NCI-H1092 treated with DMSO at 0.1 percent for 48 hours (cell line): ENCODE measurements at regions not wholly inside any gene's neighbourhood (a gene's known extent, or its start where the extent isn't known, plus 50 kb on each side); places are given as distances from the start of the nearest gene placed in this dataset.

Source experiments
- DNase-seq: peaks from one replicate; lab custom pipeline; 2025; lab: John Stamatoyannopoulos, UW

DNA sequence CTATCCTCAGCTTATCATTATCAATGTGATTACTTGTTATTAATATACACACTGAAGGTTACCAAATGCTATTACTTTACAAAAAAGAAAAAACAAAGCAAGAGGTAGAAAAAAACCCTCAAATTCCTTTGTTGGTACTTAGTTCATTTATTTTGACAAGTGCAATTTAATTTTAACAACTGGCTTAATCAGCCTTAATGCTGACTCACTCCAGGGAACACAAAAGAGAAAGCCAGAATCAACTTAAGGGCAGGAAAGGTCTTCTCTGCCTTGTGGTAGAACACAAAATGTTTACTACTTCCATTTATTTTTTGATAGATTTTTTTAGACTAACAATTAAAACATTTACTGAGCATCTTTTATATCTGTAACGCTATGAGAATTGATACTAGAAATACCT is 417.1 kb downstream of the PCDH17 start:
- DNase-seq = no peak

DNA sequence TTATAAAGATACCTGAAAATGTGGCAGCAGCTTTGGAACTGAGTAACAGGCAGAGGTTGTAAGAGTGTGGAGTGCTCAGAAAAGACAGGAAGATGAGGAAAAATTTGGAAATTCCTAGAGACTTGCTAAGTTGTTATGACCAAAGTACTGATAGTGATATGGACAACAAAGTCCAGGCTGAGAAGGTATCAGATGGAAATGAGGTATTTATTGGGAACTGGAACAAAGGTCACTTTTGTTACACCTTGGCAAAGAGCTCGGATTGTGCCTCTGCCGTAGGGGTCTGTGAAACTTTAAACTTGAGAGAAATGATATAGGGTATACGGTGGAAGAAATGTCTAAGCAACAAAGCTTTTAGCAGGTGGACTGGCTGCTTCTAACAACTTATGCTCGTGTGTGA is 419.9 kb downstream of the PCDH17 start:
- DNase-seq = no peak

DNA sequence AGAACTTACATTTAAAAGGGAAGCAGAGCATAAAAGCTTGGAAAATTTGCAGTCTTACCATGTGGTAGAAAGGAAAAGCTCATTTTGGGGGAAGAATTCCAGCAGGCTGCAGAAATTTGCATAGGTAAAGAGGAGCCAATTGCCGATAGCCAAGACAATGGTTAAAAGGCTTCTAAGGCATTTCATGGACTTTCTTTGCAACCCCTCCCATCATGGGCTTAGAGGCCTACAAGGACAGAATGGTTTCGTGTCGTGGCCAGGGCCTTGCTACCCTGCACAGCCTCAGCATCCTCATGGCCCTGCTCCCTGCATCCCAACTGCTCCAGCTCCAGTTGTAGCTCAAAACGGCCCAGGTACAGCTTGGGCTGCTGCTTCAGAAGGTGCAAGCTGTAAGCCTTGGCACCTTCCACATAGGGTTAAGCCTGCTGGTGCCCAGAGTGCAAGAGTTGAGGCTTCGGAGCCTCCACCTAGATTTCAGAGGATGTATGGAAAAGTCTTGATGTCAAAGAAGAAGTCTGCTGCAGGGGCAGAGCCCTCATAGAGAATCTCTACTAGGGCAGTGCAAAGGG is 420.3 kb downstream of the PCDH17 start:
- DNase-seq = no peak

DNA sequence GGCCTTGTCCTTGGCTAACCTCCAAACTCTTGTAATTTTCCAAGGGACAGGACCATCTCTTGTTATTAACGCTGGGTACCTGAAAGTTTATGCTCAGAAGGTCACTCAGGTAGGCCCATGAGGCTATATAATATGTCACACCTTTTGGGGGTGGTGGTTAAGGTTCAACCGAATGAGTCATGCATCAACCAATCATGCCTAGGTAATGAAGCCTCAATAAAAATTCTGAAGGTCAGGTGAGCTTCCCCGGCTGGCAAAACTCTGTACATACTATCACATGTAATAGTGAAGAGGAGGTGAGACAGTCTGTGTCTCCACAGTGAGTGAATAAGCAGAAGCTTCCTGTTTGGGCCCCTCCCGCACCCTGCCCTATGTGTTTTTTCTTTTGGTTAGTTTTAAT is 424.9 kb downstream of the PCDH17 start:
- no peak for DNase-seq

DNA sequence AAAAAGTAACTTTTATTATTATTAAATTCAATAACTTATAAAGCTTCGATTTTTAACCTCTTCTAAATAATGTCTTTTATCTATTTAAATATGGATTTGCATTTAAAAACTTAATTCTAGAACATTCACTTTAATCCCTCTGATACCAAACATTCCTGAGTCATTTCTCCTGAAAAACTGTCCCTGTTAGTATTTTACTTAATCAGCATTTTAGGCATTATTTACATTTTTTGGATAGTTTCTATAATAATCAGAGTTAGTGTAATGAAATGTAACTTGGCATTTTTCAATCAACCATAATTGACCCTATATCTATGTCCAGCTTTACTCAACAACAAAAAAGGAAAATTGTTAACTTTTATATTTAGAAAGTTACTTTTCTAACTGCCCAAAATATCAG is 428.1 kb downstream of the PCDH17 start:
- DNase-seq = no peak

DNA sequence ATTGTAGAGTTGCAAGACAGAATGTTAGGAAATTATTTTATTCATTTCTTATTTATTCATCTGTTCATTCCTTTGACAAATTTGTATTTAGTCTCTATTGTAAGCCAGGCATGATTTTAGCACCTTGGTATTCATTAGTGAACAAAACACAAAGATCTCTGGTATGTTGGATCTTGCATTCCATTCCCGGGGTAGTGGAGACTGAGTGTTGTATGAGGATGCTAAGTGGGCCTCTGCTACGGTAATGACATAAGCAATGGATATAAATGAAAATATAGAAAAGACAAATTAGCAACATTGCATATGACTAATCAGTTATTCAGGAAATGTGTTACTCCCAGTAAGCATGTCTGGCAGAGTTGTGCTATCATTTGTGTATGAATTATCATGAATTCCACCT is 449.3 kb downstream of the PCDH17 start:
- no peak for DNase-seq

DNA sequence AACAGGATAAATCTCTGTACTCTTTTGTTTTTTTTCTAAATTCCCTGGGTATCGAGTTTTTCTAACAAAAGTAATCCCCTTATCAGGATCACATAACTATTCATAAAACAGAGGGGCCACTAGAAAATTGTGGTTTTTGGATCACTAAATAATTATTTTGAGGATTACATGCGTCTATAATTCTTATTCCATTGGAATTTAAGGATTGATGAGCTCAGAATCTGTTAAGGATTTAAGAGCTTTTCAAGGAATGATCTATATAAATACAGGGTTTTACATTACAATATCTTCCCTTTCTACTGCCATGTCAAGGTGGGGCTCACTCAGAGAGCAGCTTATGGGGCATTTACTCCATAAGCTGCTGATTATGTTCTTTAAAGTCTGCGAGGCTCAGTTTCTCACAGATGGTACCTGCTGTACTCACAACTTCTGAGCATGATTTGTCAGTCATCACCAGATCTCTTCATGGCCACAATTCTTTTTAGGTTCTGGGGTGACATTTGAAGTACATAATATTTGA is 449.8 kb downstream of the PCDH17 start:
- no peak for DNase-seq

DNA sequence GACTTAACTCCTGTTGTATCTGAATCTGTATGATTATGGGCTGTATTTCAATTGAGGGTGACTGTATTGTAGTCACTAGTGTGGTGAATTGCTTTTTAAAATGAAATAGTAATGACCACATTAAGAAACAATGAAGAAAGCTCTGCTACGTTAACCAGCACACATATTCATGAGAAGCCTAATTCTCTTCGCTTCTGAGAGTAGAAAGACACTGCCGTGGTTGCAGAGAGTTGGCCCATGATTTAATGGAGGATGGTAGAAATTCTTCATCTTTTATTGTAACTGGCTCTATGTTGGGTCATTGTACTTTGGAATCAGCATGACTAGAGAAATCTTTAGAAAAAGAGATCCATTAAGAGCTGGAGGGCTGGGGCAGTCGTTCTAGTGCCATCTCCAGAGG is 451.5 kb downstream of the PCDH17 start:
- no peak for DNase-seq

DNA sequence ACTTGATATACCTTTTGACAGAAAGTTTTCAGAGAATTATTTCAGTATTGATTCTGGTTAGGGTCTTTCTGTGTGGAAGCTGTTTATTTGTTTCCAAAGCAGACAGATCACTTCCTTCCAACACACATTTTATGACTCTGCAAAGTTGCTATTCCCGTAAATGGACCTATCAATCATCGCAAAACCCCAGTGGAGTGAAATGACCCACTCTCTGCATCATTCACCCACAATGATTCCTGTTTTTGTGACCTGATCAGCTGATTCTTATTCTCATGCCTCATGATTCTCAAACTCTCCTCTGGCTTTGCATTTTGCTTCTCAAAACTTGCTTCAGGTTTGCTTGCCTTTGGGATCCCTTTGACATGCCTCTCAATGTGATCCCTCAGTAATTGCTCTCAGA is 453.7 kb downstream of the PCDH17 start:
- DNase-seq = no peak

DNA sequence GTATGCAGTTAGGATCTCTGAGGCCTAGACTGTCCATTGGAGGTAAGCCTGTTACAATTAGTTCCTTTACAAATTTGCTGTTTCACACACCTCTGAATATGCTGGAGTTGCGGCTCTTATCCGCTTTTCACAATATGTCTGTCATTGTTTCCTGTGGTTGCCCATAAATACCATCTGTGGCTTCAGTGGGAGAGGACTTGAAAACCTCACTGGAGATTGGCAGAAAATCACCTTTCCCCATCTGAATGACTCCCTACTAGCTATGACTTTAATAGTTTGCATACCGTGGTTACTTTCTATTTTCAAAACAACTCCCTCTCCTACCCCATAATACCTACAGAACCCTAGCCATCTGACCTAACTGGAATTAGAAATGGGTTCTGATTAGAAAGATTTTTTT is 454.3 kb downstream of the PCDH17 start:
- no peak for DNase-seq

DNA sequence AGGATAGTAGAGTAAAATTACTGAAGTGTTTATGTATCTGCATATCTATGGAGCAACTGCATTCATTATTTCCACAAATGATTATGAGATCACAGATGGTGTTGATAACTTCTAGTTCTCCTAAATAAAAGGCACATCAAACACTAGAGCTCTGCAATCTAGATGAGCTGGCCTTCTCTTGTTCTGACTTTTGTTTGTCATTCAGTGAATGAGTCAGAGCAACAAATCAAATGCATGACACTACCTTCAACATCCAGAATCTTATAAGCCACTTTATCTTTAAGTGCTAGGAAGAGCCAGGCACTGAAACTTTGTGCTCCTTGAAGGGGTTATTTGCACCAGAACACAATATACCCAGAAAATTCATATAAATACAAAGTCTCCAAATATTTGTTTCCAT is 456.0 kb downstream of the PCDH17 start:
- DNase-seq = no peak

DNA sequence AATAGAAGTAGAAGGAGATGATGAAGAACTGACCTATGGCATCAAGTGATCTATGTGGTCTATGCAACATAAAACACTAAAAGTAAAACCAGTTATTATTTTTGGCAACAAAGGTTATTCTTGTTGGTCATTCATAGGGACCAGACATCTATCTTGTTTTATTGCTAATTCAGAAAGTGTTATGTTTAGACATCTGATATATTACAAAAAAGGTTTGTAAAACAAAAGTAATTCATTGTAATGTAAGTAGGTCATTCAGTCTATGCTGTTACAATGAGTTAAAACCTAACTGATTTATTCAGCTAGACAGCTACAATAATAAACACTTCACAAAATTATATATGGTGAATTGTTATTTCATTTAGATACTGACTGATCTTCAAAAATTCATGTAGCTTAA is 461.9 kb downstream of the PCDH17 start:
- no peak for DNase-seq

DNA sequence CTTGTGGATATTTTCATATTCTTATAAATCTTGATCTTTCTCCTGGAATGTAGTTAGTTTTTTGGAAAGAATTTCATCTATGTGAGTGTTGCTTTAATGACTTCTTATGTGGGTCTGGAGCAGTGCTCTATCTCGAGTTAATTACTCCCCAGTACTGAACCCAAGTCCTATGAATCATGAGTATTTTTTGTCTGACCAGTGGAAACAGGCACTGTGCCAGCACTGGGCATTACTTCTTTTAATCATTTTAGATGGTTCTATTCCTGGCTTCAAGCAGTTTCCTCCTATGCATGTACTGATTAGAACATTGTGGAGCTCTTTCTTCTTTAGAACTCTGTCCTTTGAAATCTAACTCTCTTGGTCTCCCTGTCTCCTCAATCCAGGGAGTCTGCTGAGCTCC is 466.3 kb downstream of the PCDH17 start:
- no peak for DNase-seq

DNA sequence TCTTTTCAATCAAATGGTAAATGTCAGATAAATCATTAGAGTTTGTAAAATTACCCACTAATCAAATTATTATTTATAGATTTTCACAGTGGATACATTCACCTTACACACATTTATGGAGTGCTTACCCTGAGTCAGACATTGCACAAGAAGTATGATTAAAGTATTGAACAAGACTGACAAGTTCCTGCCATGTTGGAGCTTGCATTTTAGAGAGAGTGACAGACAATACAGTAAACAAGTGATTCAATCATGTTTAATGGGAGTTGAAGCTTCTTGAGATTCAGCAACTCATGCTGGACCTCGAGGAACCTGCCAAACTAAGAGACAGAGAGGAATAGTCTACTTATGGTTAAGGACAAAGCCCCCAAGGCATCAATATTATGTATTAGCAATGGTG is 487.8 kb downstream of the PCDH17 start:
- DNase-seq = no peak

DNA sequence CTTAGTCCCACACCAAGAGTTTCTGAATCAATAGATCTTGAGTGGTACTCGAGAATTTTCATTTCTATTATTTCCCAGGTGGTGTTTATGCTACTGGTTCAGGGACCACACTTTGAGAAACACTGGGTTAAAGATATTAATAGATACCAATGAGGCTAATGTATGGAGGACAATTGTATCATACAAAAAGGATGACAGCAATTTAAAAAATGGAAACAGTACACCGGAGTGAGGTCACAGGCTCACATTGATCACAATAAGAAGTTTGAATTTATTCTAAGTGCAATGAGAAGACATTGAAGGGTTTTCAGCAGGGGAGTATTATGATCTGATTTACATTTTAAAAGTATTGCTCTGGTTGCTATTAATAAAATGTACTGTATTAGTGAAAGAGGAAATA is 488.3 kb downstream of the PCDH17 start:
- DNase-seq = no peak

DNA sequence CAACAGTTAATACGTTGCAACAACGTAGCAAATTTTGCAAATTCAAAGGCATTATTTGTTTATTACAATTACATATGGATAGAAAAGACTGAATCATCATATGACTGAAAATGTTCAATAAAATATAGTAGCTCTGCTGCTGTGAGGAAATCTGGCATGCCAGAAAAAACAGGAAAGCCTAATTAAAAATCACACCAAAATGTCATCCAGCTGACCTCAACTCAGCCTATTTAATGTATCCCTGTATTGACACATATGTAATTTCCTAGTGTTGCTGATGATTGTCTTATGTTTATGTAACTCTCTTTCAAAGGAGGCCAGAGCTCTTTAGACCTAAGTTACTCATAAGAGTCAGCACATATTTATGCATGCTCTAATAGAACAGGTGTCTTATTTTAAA is 495.0 kb downstream of the PCDH17 start:
- no peak for DNase-seq

DNA sequence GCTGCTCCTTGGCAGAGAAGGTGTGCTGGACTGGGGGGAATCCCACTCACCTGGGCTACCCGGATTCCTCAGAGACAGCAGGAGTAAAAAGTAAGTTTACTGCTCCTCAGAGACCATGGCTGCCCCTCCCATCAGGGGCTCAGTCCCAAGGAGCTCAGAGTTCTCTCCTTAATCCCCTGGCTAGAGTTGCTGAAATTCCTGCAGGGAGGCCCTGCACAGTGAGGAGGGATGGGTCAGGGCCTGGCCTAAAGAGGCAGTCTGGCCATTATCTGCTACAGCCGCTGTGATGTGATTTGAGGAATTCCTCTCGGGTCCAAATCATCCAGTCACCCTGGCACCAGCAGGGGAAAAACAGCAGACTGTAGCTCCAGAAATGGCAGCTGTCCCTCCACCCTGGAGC is 502.5 kb downstream of the PCDH17 start:
- no peak for DNase-seq

DNA sequence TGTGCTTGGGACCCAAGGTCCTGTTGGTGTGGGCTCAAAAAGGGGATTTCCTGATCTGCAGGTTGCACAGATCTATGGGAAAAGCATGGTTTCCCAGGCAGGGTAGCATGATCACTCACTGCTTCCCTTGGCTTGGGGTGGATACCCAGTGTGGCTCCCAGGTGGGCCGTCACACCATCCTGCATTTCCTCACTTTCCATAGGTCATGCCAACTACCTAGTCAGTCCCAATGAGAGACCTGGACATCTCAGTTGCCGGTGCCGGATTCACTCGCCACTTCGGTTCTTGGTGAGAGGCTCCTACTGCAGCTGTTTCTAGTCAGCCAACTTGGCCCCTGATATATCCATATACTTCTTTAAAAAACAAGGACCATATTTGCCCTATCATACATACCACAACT is 503.0 kb downstream of the PCDH17 start:
- no peak for DNase-seq

DNA sequence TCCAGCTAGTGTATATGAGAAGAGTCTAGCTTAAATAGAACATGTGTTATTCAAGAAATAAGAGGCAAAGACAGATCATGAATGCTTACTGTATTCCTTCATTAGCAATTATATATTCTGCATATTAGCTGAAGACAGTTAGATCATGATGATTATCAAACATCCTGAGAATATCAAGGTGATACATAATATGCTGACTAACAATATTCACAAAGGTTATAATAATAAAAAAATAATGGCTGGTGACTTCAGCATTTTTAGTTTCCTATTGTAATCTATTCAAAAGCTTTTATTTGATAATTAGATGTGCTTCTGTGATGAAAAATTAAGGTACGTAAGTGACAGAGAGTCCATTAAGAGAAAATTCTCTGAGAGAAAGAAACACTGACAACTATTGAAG is 511.4 kb downstream of the PCDH17 start:
- DNase-seq = no peak

DNA sequence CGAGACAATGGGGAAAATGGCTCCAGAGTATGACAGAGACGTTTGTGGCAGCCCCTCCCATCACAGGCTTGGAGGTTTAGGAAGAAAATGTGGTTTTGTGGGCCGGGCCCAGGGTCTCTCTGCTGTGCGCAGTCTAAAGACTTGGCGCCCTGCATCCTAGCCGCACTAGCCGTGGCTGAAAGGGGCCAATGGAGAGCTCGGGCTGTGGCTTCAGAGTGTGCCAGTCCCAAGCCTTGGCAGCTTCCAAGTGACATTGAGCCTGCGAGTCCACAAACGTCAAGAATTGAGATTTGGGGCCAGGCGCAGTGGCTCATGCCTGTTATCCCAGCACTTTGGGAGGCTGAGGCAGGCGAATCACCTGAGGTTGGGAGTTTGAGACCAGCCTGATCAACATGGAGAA is 513.1 kb downstream of the PCDH17 start:
- no peak for DNase-seq

DNA sequence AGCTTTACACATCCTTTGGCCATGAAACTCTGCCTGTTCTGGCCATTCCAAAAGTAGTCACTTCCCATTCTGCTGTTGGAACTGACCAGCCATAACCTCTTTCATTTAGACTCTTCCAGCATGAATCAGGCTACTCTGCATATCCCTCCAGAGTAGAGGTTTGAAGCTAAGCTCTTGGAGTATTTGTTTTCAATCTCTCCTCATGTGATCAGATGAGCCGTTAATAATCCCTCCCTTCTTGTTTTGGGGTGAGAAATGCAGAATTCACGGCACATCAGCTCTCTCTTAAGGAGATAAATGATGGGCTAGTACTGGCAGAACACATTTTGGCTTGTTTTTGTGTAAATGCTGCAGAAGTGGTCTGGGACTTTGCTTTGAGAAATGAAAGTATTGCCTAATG is 519.9 kb downstream of the PCDH17 start:
- DNase-seq = no peak

DNA sequence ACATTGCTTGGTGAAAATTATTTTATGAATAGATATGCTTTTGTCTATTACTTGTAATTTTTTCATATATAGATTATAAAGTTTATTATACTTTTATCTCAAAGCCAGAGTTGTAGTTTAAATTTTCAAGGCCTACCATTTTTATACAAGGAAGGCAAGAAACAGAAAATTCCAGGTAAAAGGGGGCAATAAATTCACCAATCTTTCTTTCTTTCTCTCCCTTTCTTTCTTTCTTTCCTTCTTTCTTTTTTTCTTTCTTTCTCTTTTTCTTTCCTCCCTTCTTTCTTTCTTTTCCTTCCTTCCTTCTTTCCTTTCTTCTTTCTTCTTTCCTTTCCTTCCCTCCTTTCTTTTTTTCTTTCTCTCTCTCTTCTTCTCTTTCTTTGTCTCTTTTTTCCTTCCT is 529.4 kb downstream of the PCDH17 start:
- no peak for DNase-seq

DNA sequence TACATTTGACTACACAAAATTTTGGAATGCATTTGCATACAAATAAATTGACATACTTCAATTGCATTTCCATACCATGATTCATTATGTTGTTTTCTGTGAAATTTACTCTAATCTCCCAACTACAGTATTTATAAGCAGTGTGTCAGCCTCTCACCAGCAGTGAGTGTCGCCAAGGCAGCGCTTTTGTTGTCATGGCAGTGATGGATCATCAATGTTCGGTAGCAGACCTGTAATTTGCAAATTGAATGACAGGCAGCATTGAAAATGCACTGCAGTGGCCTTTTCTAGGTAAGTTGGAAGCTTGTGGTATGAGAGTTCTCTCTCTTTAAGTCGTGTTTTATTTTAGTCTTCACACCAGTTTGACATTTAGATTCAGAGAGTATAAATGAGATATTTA is 534.1 kb downstream of the PCDH17 start:
- no peak for DNase-seq

DNA sequence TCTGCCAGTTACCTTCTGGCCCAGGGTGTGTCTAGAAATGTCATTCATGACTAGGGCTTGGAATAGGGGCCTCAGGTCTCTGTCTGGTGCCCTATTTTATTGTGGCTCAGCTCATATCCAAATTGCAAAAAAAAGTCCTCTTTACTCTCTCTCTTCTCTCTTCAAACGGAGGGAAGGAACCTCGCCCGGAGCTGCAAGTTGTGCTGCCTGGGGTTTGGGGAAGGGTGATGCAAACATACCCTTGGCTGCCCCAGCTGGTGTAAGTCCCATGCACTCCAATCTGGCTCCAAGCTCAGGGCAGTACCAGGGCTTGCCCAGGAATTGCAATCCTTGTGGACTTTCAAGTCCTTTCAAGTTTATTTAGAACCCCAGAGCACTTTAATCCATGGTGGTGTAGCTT is 549.6 kb downstream of the PCDH17 start:
- DNase-seq = no peak

DNA sequence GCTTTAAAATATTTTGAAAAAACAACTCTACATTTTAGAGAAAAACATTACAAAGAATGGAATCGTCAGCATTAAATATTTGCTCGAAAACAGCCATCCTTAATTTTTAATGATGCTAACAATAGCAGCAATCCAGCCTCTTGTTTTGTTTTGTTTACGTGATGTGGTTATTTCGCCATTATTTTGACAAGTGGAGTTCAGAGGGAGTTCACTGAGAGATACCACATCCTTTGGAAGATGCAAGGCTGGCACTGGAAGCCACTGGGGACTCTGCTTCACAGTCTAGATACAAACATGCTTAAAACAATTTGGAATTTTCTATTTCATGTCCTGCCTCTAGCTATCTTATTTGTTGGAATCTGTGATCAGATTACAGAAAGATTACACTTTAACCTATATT is 556.3 kb downstream of the PCDH17 start:
- no peak for DNase-seq
